GM12878 (cell line): ENCODE measurements at regions not wholly inside any gene's neighbourhood (a gene's known extent, or its start where the extent isn't known, plus 50 kb on each side); places are given as distances from the start of the nearest gene placed in this dataset.

ENCODE experiments used
- ATAC-seq: fragments of 200-7000 bp; cut with Tn5 transposase; 3 replicates; pipeline ENCODE4 v1.9.1; 2020; ENCODE audit warnings: mild to moderate bottlenecking, moderate library complexity
- BruUV-seq: library from RNA; stranded (reverse); fragments of 400-500 nt; replicated peaks from 2 replicates; lab custom pipeline; 2021; lab: Mats Ljungman, UMichigan
- CTCF ChIA-PET: fragments of 300-600 bp; sonication (Branson Sonifier 250); formaldehyde crosslinking; extraction: SDS; loops from one replicate; lab custom pipeline; 2021; ENCODE audit warnings: inconsistent platforms; lab: Yijun Ruan, JAX
- POLR2A ChIA-PET: fragments of 350-600 bp; formaldehyde crosslinking; extraction: SDS; loops from one replicate; lab custom pipeline; 2021; ENCODE audit warnings: inconsistent platforms; lab: Charles Lee
- RAD21 ChIA-PET: fragments of 300-600 bp; sonication (Branson Sonifier 250); formaldehyde crosslinking; loops from one replicate; lab custom pipeline; 2023; ENCODE audit warnings: antibody characterized with exemption; ENCODE audit not compliant: unreplicated experiment; lab: Charles Lee
- SMC1A ChIA-PET: fragments of 300-600 bp; sonication (Branson Sonifier 250); formaldehyde crosslinking; loops from one replicate; lab custom pipeline; 2023; ENCODE audit not compliant: unreplicated experiment, uncharacterized antibody; lab: Charles Lee
- DNase-seq: peaks from one replicate; pipeline ENCODE4 v3.0.0-alpha.2; 2011; ENCODE audit warnings: low read depth, low spot score
- FAIRE-seq: peaks from 3 replicates; lab custom pipeline; 2011; peaks lifted over from hg19 to GRCh38; lab: Jason Lieb, UNC
- H2AFZ ChIP-seq: 2 replicates; pipeline ENCODE4 v1.6.0; 2011; ENCODE audit warnings: low read depth, low read length, control low read depth; ENCODE audit not compliant: control insufficient read depth
- H3K27ac ChIP-seq: 2 replicates; pipeline ENCODE4 v1.5.1; 2011; ENCODE audit warnings: control low read depth; ENCODE audit not compliant: control insufficient read depth, insufficient read depth
- H3K27me3 ChIP-seq, 2 experiments: replicated peaks in 1 of 2; 2 replicates each; pipeline versions ENCODE4 v1.6.0 to v1.6.1; 2011; ENCODE audit warnings: low read length in 1 of 2; ENCODE audit not compliant: control insufficient read depth in 2 of 2, insufficient read depth in 2 of 2
- H3K36me3 ChIP-seq, 2 experiments: 2 replicates each; pipeline ENCODE4 v1.5.1; 2011; ENCODE audit warnings: low read length in 1 of 2; ENCODE audit not compliant: control insufficient read depth in 2 of 2, insufficient read depth in 2 of 2
- H3K4me1 ChIP-seq: 2 replicates; pipeline ENCODE4 v1.6.1; 2011; ENCODE audit warnings: mild to moderate bottlenecking, low read length, moderate library complexity, mixed read lengths; ENCODE audit not compliant: control insufficient read depth, insufficient read depth
- H3K4me2 ChIP-seq: 2 replicates; pipeline ENCODE4 v1.6.0; 2011; ENCODE audit warnings: control low read depth; ENCODE audit not compliant: control insufficient read depth, insufficient read depth
- H3K4me3 ChIP-seq: fragments of 200-600 bp; sonication (generic); 2 replicates; pipeline ENCODE4 v1.5.1; 2016
- H3K79me2 ChIP-seq: 2 replicates; pipeline ENCODE4 v1.6.0; 2011; ENCODE audit warnings: low read length; ENCODE audit not compliant: control insufficient read depth, insufficient read depth
- H3K9ac ChIP-seq: 2 replicates; pipeline ENCODE4 v1.8.0; 2011; ENCODE audit warnings: low read length, control low read depth, mixed read lengths; ENCODE audit not compliant: control insufficient read depth, insufficient read depth
- H3K9me3 ChIP-seq: replicated peaks from 3 replicates; pipeline ENCODE4 v1.5.1; 2011; ENCODE audit warnings: mild to moderate bottlenecking, low read length; ENCODE audit not compliant: control insufficient read depth, insufficient read depth
- H4K20me1 ChIP-seq: 2 replicates; pipeline ENCODE4 v1.6.0; 2011; ENCODE audit not compliant: control insufficient read depth, insufficient read depth
- EGR1 ChIP-seq, 2 experiments: IDR thresholded peaks; 1 replicate in 1 of 2; 2 replicates in 1 of 2; pipeline ENCODE4 v1.6.1; 2011 to 2012; ENCODE audit warnings: low read depth in 2 of 2, low read length in 2 of 2, borderline replicate concordance in 1 of 2, mild to moderate bottlenecking in 1 of 2, moderate library complexity in 1 of 2
- GATAD2B ChIP-seq: fragments of 450-650 bp; conservative IDR thresholded peaks from 2 replicates; pipeline ENCODE4 v1.6.1; 2017; ENCODE audit warnings: low read depth, mild to moderate bottlenecking, moderate library complexity
- HDAC2 ChIP-seq: fragments of 200-600 bp; sonication (generic); IDR thresholded peaks from 2 replicates; pipeline ENCODE4 v1.6.1; 2017
- KDM1A ChIP-seq: fragments of 200-600 bp; sonication (generic); IDR thresholded peaks from 2 replicates; pipeline ENCODE4 v1.6.1; 2016; ENCODE audit warnings: borderline replicate concordance
- NFXL1 ChIP-seq: fragments of 450-650 bp; IDR thresholded peaks from 2 replicates; pipeline ENCODE4 v1.6.1; 2017; ENCODE audit warnings: antibody characterized with exemption, mild to moderate bottlenecking, borderline replicate concordance
- NR2C1 ChIP-seq: fragments of 450-650 bp; IDR thresholded peaks from 2 replicates; pipeline ENCODE4 v1.6.1; 2017; ENCODE audit warnings: antibody characterized with exemption, mild to moderate bottlenecking, moderate library complexity
- NR2F1 ChIP-seq: fragments of 450-650 bp; conservative IDR thresholded peaks from 2 replicates; pipeline ENCODE4 v1.6.1; 2017; ENCODE audit warnings: mild to moderate bottlenecking
- PAX5 ChIP-seq: IDR thresholded peaks from 2 replicates; pipeline ENCODE4 v1.6.1; 2011; ENCODE audit warnings: low read depth, low read length, borderline replicate concordance
- PAX8 ChIP-seq: fragments of 450-650 bp; IDR thresholded peaks from 2 replicates; pipeline ENCODE4 v1.6.1; 2017; ENCODE audit warnings: mild to moderate bottlenecking, moderate library complexity
- RB1 ChIP-seq: fragments of 450-650 bp; formaldehyde crosslinking; IDR thresholded peaks from 2 replicates; pipeline ENCODE4 v1.6.1; 2017; ENCODE audit warnings: mild to moderate bottlenecking, borderline replicate concordance
- SIX5 ChIP-seq: IDR thresholded peaks from 2 replicates; pipeline ENCODE4 v1.6.1; 2011; ENCODE audit warnings: mild to moderate bottlenecking, low read depth, low read length, moderate library complexity; ENCODE audit not compliant: severe bottlenecking
- SMAD1 ChIP-seq: fragments of 450-650 bp; IDR thresholded peaks from 2 replicates; pipeline ENCODE4 v1.6.1; 2018; ENCODE audit warnings: mild to moderate bottlenecking, low read depth; ENCODE audit not compliant: partially characterized antibody
- ZBTB33 ChIP-seq: fragments of 450-650 bp; IDR thresholded peaks from 2 replicates; pipeline ENCODE4 v1.6.1; 2017; ENCODE audit warnings: mild to moderate bottlenecking
- ZBTB4 ChIP-seq: fragments of 450-650 bp; formaldehyde crosslinking; IDR thresholded peaks from 2 replicates; pipeline ENCODE4 v1.4.0; 2022; ENCODE audit warnings: mild to moderate bottlenecking, moderate library complexity
- ZZZ3 ChIP-seq: IDR thresholded peaks from 2 replicates; pipeline ENCODE4 v1.6.1; 2011; ENCODE audit warnings: low read depth; ENCODE audit not compliant: control insufficient read depth, insufficient read length
- WGBS: methylation state at CpG from one replicate; pipeline ENCODE4 v1.1.6; 2016; ENCODE audit warnings: low lambda C conversion rate; ENCODE audit not compliant: insufficient replicate concordance, insufficient coverage; ENCODE audit errors: missing lambda C conversion rate; 5-methylcytosine and 5-hydroxymethylcytosine counted together
- in situ Hi-C: fragments of 300-500 bp; cut with MboI; formaldehyde crosslinking; loops from 9 replicates; pipeline ENCODE4 v1.14.3; 2018; ENCODE audit warnings: mixed read lengths
- intact Hi-C: fragments of 100-400 bp; cut with micrococcal nuclease; formaldehyde crosslinking; loops from one replicate; pipeline ENCODE4 v1.14.2; 2022; ENCODE audit not compliant: unreplicated experiment

- TF ChIP-seq ZBTB4 (CRISPR knock-in tag), result no peak
- TF ChIP-seq PAX8, result no peak
These were observed 193.3 kb upstream of the ZNF804B start (continued) for GRCh38 chr7:88566162-88566729.

GRCh38 chr7:88565401-88565800 lies 194.1 kb upstream of the ZNF804B start:
- Histone ChIP-seq H3K27ac (no peak overlapping the region), H4K20me1 (no peaks in the 10 kb centered on the region), H3K27me3 (no peaks in the 10 kb centered on the region), H2AFZ (no peak overlapping the region), H3K9ac (no peak overlapping the region), H3K79me2 (no peaks in the 10 kb centered on the region), H3K4me2 (no peak overlapping the region), H3K9me3 (no peaks in the 10 kb centered on the region), H3K4me3 (no peak overlapping the region), H3K36me3 (no peaks in the 10 kb centered on the region), H3K4me1 (no peaks in the 10 kb centered on the region)
- ChIA-PET POLR2A (no interaction called here), SMC1A (interaction anchor here (2.6 kb wide), 1 partner anchor 16 kb away, joined by 10 read pairs; no protein-coding TSS in a partner anchor), RAD21 (no interaction called here), CTCF (interaction anchor here (1.1 kb wide), 1 partner anchor 19 kb away, joined by 3 read pairs; no protein-coding TSS in a partner anchor)
- WGBS, result 73% methylated on average over 9 of the region's 9 CpGs
- BruUV-seq, result no TSS peak
- intact Hi-C loops (no loop called here), in situ Hi-C loops (loop anchor here (10.0 kb wide), 1 partner anchor 259 kb away; no protein-coding TSS in a partner anchor)
- FAIRE-seq, result no peak
- DNase-seq, result no peak
- ATAC-seq, result no peak
- no peak for TF ChIP-seq ZBTB4 (CRISPR knock-in tag)
- TF ChIP-seq EGR1 (IDR thresholded peaks at IDR 0.05; ENCODE audit: borderline replicate concordance in 1 of 2, low read depth in 2 of 2, low read length in 2 of 2), result no peak
- TF ChIP-seq RB1, result no peak
- no peak for TF ChIP-seq HDAC2
- no peak for TF ChIP-seq ZZZ3
- no peak for TF ChIP-seq SMAD1
- no peak for TF ChIP-seq KDM1A
- TF ChIP-seq PAX5, result no peak
- no peak for TF ChIP-seq GATAD2B
- TF ChIP-seq ZBTB33, result no peak
- no peak for TF ChIP-seq SIX5
- no peak for TF ChIP-seq NFXL1
- no peak for TF ChIP-seq NR2C1
- no peak for TF ChIP-seq NR2F1
